GM18498 (cell line): ENCODE measurements at regions not wholly inside any gene's neighbourhood (a gene's known extent, or its start where the extent isn't known, plus 50 kb on each side); places are given as distances from the start of the nearest gene placed in this dataset.

Experiments
- ATAC-seq: cut with Tn5 transposase; IDR thresholded peaks from one replicate; pipeline ENCODE4 v1.9.1; 2021; ENCODE audit warnings: mild to moderate bottlenecking, moderate library complexity; ENCODE audit not compliant: unreplicated experiment

DNA sequence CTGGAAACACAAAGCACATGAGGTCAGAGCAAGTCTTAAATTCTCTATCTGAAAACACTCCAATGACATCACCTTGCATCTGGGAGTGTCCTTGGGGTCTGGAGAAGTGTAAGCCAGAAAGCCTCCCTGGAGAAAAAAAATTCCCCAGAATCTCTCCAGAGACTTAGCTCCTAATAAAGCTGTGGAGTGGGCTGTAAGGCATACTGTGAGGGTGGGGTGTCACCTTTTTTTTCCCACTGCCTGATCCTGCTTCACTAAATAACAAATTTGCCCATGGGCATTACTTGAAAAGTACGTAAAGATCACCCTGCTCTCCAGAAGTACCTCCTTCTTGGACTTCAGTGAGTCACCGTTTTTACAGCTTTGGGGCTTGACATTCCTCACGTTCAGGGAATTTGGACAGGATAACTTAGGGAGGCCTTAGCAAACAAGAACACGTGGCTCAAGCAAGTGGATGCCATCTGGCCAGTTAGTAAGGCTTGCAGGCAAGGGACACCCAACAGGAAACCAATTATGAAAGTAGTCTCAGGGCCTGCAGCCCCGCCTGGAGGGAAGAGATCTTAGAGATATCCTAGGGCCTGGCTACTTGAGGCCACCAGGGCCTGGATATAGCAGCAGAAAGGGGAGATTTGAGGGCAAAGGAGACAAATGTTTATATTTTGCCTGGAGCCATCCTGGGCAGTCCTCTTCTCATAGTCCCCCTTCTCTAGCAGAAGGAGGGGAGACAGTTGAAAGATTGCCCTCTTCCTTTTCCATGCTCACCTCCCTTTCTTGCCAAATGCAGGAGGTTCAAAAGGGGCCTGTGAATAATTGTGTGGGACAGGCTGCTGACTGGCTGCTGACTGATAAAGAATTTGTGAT is 60.1 kb upstream of the PLAC1 start:
- peak; percentile 52 for ATAC-seq

DNA sequence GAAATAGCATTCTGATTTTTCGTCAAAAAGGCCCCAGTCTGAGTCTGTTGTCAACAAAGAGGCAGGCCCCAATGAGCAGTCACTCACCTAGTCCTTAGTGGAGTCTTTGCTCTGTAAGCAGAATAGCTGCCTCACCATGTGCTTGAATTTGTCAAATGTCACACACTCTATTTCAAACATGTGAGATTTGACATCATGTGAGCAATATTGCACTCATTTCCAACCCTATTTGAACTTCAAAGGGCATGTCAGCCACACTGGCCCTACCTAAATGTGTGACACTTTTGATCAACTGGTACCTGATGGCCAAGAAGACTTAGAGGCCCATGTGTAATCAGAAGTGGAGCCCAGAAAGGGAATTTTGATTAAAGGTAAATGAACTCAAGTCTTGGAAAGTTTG is 59.4 kb upstream of the PLAC1 start:
- no peak for ATAC-seq

DNA sequence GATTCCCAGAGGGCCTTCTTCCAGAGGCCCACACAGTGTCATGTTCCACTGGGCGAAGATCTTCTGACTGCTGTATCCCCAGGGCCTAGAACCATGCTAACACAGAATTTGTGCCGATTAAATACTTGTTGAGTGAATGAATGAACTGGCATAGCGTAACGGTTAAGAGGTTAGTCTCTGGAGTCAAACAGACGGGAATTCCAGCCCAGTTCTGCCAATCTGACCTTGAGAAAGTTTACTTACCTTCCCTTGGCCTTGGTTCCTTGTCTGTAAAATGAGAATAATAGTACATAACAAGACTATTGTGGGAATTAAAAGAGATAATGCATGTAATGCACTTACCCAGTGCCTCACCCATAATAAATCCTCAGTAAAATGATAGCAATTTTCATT is 58.3 kb upstream of the PLAC1 start:
- no peak for ATAC-seq

DNA sequence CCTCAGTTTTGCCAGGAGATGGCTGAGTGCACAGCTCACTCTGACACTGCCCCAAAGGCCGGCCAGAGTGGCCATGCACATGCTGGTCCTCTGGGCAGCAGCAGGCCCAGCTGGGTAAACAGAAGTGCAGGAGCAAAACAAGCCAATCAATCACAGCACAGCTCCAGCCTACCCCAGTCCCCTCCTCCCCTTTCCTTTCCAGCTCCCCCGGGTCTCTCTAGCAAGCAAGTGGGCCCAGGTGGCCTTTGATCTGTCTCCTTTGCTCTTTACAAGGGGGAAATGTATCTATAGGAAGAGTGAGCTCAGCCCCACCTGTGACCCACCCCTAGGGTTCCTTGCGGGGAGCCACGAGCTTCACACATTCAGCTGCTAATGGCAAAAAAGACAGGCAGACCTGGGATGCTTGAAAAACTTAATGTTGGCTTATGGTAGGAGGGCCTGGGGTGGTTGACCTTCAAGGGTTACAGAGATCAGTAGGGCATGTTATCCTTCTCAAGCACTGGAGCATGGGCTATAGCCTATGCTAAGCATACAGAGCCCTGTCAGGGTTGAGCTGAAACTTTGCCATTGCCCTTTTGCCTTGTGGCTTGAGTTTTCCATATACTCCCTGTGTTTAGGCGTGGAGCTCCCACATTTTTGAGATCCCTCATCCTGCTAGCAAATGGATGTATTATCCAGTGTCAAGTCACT is 57.8 kb upstream of the PLAC1 start:
- no peak for ATAC-seq

DNA sequence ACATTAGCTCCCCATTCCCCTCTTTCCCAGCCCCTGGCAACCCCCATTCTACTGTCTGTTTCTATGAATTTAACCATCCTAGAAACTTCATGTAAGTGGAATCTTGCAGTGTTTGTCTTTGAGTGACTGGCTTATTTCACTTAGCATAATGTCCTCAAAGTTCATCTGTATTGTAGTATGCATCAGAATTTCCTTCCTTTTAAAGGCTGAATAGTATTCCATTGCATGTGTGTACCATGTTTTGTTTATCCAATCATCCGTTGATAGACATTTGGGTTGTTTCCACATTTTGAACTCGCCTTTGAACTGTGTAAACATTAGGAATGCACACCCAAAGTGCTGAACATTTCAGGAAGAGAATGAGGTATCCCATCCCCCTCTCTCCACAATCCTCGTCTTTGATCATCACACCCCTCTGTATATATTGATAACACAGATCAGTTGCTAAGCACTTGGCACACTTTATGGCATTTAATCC is 56.4 kb upstream of the PLAC1 start:
- ATAC-seq: no peak

DNA sequence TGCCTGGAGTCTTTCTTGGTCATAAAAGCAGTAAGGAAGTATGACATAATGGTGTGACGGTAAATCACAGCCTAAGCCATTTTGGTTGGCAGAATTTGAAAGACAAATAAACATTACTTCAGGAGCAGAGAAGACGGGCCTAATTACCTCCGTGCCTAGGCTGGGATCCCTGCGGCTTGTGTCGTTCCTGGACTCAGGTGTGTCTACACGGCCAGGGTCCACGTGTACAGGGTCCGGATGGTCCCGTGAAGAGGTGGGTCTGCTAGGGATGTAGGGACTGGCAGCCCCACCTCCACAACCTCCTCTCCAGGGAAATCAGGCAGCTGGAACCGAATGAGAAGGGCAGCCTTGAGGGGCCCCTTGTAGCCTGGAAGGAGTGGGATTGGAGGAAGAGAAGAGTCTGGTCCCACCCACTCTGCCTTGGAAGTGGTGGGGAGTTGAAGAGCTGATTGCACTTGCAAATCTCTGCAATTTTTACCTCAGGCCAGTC is 55.4 kb upstream of the PLAC1 start:
- ATAC-seq: no peak

DNA sequence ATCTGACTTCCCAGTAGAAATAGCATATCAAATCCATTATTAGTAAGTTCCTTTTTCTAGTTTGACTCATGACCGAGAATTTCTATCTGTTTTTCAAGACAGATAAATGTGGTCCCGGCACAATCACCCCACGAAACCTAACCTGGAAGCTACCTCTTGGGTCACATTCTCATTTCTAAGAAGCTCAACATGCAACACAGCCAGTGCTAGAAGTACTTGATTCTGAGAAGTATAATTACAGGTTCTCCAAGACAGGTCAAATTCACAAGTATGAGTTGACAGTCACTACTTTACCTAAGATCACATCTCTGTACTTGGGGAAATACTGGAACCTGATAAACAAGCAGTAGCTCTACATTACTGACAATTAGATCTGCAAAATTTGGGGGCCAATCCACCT is 54.0 kb upstream of the PLAC1 start:
- ATAC-seq: no peak

DNA sequence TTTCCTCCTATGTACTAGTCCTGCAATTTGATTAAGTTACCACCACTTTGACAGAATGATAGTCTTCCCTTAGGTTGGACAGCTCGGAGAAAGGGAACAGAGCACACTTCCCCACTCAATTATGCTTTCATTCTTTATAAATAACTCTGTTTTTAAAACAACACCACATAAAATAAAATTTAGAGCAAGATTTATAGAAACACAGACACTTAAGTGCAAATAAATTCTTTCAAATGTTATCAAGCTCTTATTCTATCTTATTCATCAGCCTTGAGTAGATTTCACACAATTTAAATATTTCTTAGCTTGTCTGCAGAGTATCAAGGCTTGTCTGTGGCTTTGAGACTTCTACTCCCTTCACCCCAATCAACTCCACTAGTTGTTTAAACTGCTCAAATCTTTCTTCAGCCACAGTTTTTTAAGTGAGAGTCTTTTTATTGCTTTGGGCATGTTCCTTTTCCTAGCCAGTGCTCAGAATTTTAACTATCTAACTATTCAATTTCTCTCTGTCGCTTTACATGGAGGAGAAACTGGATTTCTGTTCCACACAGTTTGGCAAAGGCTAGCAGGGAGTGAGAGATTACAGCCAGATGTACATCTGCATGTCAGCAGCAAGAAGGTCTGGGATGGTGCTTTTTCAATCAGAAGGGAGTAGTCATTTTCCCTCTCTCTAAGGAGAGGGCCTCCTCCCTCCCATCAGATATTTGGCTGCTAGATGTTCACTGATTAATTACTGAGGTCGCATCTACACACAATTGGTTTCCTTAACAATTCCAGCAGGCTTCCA is 53.1 kb upstream of the PLAC1 start:
- ATAC-seq: no peak
